HepG2 (cell line): ENCODE measurements at regions not wholly inside any gene's neighbourhood (a gene's known extent, or its start where the extent isn't known, plus 50 kb on each side); places are given as distances from the start of the nearest gene placed in this dataset.

Source experiments
- BHLHE40 ChIP-seq: IDR thresholded peaks from 2 replicates; pipeline ENCODE4 v1.6.1; 2011; ENCODE audit warnings: low read length, improper control_type of control experiment
- CBX5 ChIP-seq: sonication (generic); formaldehyde crosslinking; IDR thresholded peaks from 2 replicates; pipeline ENCODE4 v1.4.0; 2020; ENCODE audit warnings: missing genetic modification reagents, borderline replicate concordance
- EZH2 ChIP-seq: conservative IDR thresholded peaks from 2 replicates; pipeline ENCODE4 v1.6.1; 2012; ENCODE audit warnings: mild to moderate bottlenecking, low read depth, low read length, moderate library complexity
- JARID2 ChIP-seq: sonication (generic); formaldehyde crosslinking; IDR thresholded peaks from 2 replicates; pipeline ENCODE4 v1.8.1; 2023; ENCODE audit warnings: missing genetic modification reagents, inconsistent platforms; ENCODE audit not compliant: insufficient replicate concordance
- JUND ChIP-seq: sonication (generic); formaldehyde crosslinking; IDR thresholded peaks from 2 replicates; pipeline ENCODE4 v1.8.0; 2022; ENCODE audit warnings: mild to moderate bottlenecking, missing genetic modification reagents
- MYNN ChIP-seq: sonication (generic); formaldehyde crosslinking; IDR thresholded peaks from 2 replicates; pipeline ENCODE4 v1.4.0; 2020; ENCODE audit warnings: mild to moderate bottlenecking, low read depth, missing genetic modification reagents
- NFE2L2 ChIP-seq: fragments of 150-350 bp; IDR thresholded peaks from 2 replicates; pipeline ENCODE4 v1.6.1; 2014; ENCODE audit warnings: low read length
- NR2F1 ChIP-seq, 2 experiments: fragments of 450-650 bp in 1 of 2; formaldehyde crosslinking in 1 of 2; IDR thresholded peaks; 2 replicates each; pipeline versions ENCODE4 v1.5.0 to v1.6.1; 2016 to 2020; ENCODE audit warnings: mild to moderate bottlenecking in 1 of 2, missing compliant biosample characterization in 1 of 2, missing genetic modification reagents in 1 of 2, moderate library complexity in 1 of 2
- NR2F2 ChIP-seq: IDR thresholded peaks from 2 replicates; pipeline ENCODE4 v1.6.1; 2012; ENCODE audit warnings: low read depth, inconsistent platforms, borderline replicate concordance
- PHF21A ChIP-seq: sonication (generic); formaldehyde crosslinking; IDR thresholded peaks from 2 replicates; pipeline ENCODE4 v1.5.0; 2020; ENCODE audit warnings: mild to moderate bottlenecking, missing genetic modification reagents
- TF ChIP-seq, protein P1 (sequence below): sonication (generic); formaldehyde crosslinking; IDR thresholded peaks from 2 replicates; pipeline ENCODE4 v1.5.1; 2020; ENCODE audit warnings: mild to moderate bottlenecking, missing genetic modification reagents, moderate library complexity

GRCh38 chr15:70582143-70582945, 181.0 kb downstream of the UACA start:
- TF ChIP-seq NR2F2, result no peak
- no peak for TF ChIP-seq CBX5 (CRISPR knock-in tag)
- no peak for TF ChIP-seq PHF21A (CRISPR knock-in tag)
- no peak for TF ChIP-seq JARID2 (CRISPR knock-in tag)
- TF ChIP-seq, protein P1, sequence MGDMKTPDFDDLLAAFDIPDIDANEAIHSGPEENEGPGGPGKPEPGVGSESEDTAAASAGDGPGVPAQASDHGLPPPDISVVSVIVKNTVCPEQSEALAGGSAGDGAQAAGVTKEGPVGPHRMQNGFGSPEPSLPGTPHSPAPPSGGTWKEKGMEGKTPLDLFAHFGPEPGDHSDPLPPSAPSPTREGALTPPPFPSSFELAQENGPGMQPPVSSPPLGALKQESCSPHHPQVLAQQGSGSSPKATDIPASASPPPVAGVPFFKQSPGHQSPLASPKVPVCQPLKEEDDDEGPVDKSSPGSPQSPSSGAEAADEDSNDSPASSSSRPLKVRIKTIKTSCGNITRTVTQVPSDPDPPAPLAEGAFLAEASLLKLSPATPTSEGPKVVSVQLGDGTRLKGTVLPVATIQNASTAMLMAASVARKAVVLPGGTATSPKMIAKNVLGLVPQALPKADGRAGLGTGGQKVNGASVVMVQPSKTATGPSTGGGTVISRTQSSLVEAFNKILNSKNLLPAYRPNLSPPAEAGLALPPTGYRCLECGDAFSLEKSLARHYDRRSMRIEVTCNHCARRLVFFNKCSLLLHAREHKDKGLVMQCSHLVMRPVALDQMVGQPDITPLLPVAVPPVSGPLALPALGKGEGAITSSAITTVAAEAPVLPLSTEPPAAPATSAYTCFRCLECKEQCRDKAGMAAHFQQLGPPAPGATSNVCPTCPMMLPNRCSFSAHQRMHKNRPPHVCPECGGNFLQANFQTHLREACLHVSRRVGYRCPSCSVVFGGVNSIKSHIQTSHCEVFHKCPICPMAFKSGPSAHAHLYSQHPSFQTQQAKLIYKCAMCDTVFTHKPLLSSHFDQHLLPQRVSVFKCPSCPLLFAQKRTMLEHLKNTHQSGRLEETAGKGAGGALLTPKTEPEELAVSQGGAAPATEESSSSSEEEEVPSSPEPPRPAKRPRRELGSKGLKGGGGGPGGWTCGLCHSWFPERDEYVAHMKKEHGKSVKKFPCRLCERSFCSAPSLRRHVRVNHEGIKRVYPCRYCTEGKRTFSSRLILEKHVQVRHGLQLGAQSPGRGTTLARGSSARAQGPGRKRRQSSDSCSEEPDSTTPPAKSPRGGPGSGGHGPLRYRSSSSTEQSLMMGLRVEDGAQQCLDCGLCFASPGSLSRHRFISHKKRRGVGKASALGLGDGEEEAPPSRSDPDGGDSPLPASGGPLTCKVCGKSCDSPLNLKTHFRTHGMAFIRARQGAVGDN (CRISPR knock-in tag), result no peak
- TF ChIP-seq BHLHE40, result no peak
- no peak for TF ChIP-seq NFE2L2
- no peak for TF ChIP-seq EZH2
- TF ChIP-seq JUND (CRISPR knock-in tag), result no peak
- no peak for TF ChIP-seq NR2F1 (CRISPR knock-in tag; IDR thresholded peaks at IDR 0.05)
- TF ChIP-seq MYNN (CRISPR knock-in tag), result no peak
